Upper lobe of left lung (tissue), 6 donors: ENCODE measurements at regions not wholly inside any gene's neighbourhood (a gene's known extent, or its start where the extent isn't known, plus 50 kb on each side); places are given as distances from the start of the nearest gene placed in this dataset.

Source experiments
- ATAC-seq, 2 donors: fragments of 200-7000 bp; cut with Tn5 transposase; one replicate each; pipeline ENCODE4 v1.9.1; 2022; ENCODE audit warnings: mild to moderate bottlenecking in 2 of 2, moderate library complexity in 2 of 2; ENCODE audit not compliant: low FRiP score in 2 of 2
- DNase-seq, 2 donors: peaks; one replicate each; pipeline ENCODE4 v3.0.0-alpha.2; 2019 to 2020
- H3K27ac ChIP-seq, 4 donors: fragments of 200-600 bp; sonication (generic); one replicate each; pipeline ENCODE4 v1.5.1; 2016 to 2019
- H3K27me3 ChIP-seq, 4 donors: fragments of 200-600 bp; sonication (generic); one replicate each; pipeline ENCODE4 v1.5.1; 2017 to 2019
- H3K36me3 ChIP-seq, 4 donors: fragments of 200-600 bp; sonication (generic); one replicate each; pipeline ENCODE4 v1.5.1; 2016 to 2019
- H3K4me1 ChIP-seq, 4 donors: fragments of 200-600 bp; sonication (generic); one replicate each; pipeline ENCODE4 v1.5.1; 2018 to 2019
- H3K4me3 ChIP-seq, 4 donors: fragments of 200-600 bp; sonication (generic); one replicate each; pipeline ENCODE4 v1.5.1; 2017 to 2019; ENCODE audit warnings: mild to moderate bottlenecking in 2 of 4, moderate library complexity in 1 of 4
- H3K9me3 ChIP-seq, 4 donors: fragments of 200-600 bp; sonication (generic); one replicate each; pipeline ENCODE4 v1.5.1; 2018 to 2019
- CTCF ChIP-seq, 6 experiments: fragments of 450-650 bp in 4 of 6; fragments of 200-600 bp in 2 of 6; sonication (generic) in 2 of 6; IDR thresholded peaks; one replicate each; pipeline ENCODE4 v1.5.1; 2016 to 2019; ENCODE audit warnings: antibody characterized with exemption in 6 of 6
- EP300 ChIP-seq, 4 donors: sonication (generic); formaldehyde crosslinking; IDR thresholded peaks; one replicate each; pipeline ENCODE4 v1.5.1; 2017; ENCODE audit warnings: antibody characterized with exemption in 4 of 4, control low read depth in 2 of 4
- POLR2A ChIP-seq, 4 donors: fragments of 450-650 bp; IDR thresholded peaks; one replicate each; pipeline ENCODE4 v1.5.1; 2016 to 2017; ENCODE audit warnings: antibody characterized with exemption in 4 of 4, mild to moderate bottlenecking in 2 of 4
- POLR2AphosphoS5 ChIP-seq, 2 donors: sonication (generic); formaldehyde crosslinking; IDR thresholded peaks; one replicate each; pipeline ENCODE4 v1.5.1; 2017; ENCODE audit warnings: antibody characterized with exemption in 2 of 2
- WGBS, 2 donors: methylation state at CpG; one replicate each; pipeline ENCODE4 v1.1.5; 2017 to 2018; 5-methylcytosine and 5-hydroxymethylcytosine counted together
- donor health status: DM: no; HTN: no; CAD: no; lungs with moderate emphysema.
- donor health status: DM: no; HTN: yes; CAD: no; lungs with severe emphysema.

GRCh38 chr12:25793196-25793595 is 165.3 kb upstream of the RASSF8 start:
- WGBS, 2 donors, result 87 to 96% methylated on average over 3 of the region's 3 CpGs

GRCh38 chr12:25794571-25794970 is 163.9 kb upstream of the RASSF8 start:
- no peak for TF ChIP-seq POLR2AphosphoS5 (IDR thresholded peaks at IDR 0.05)
- Histone ChIP-seq H3K36me3 (no peaks in the 10 kb centered on the region), H3K4me3 (no peak overlapping the region), H3K4me1 (peaks cover 0 to 2% (median 0%) of the 10 kb centered on the region in 4 donors), H3K9me3 (no peaks in the 10 kb centered on the region), H3K27ac (no peak overlapping the region), H3K27me3 (no peaks in the 10 kb centered on the region)
- DNase-seq, result no peak
- ATAC-seq, result no peak
- WGBS, 2 donors, result 74 to 80% methylated on average over 3 of the region's 3 CpGs

More at GRCh38 chr12:25793196-25793595, 165.3 kb upstream of the RASSF8 start:
- TF ChIP-seq CTCF (IDR thresholded peaks at IDR 0.05) (no peak), EP300 (IDR thresholded peaks at IDR 0.05) (no peak), POLR2A (IDR thresholded peaks at IDR 0.05) (no peak), POLR2AphosphoS5 (IDR thresholded peaks at IDR 0.05) (no peak)
- Histone ChIP-seq H3K4me3 (no peak overlapping the region), H3K9me3 (no peaks in the 10 kb centered on the region), H3K36me3 (no peaks in the 10 kb centered on the region), H3K27ac (no peak overlapping the region), H3K27me3 (no peaks in the 10 kb centered on the region), H3K4me1 (peaks cover 0 to 4% (median 0%) of the 10 kb centered on the region in 4 donors)
- DNase-seq (no peak), ATAC-seq (no peak)

GRCh38 chr12:25796523-25797000 is 161.9 kb upstream of the RASSF8 start:
- H3K27ac ChIP-seq, result no peak overlapping the region
- no peaks in the 10 kb centered on the region for H3K36me3 ChIP-seq
- DNase-seq (no peak), ATAC-seq (no peak)
- H3K9me3 ChIP-seq, result no peaks in the 10 kb centered on the region
- H3K27me3 ChIP-seq, result no peaks in the 10 kb centered on the region
- H3K4me1 ChIP-seq, result no peaks in the 10 kb centered on the region
- TF ChIP-seq POLR2A (IDR thresholded peaks at IDR 0.05), result no peak
- TF ChIP-seq POLR2AphosphoS5 (IDR thresholded peaks at IDR 0.05), result no peak
- TF ChIP-seq EP300 (IDR thresholded peaks at IDR 0.05), result no peak
- no peak for TF ChIP-seq CTCF (IDR thresholded peaks at IDR 0.05)
- H3K4me3 ChIP-seq, result no peak overlapping the region
- 53 to 74% methylated on average over 2 of the region's 2 CpGs for WGBS, 2 donors

- TF ChIP-seq POLR2AphosphoS5 (IDR thresholded peaks at IDR 0.05), result no peak
- no peak for TF ChIP-seq EP300 (IDR thresholded peaks at IDR 0.05)
- no peak for TF ChIP-seq CTCF (IDR thresholded peaks at IDR 0.05)
- no peak for TF ChIP-seq POLR2A (IDR thresholded peaks at IDR 0.05)
These were observed 161.1 kb upstream of the RASSF8 start for GRCh38 chr12:25797386-25797785.

GRCh38 chr12:25797949-25798348 is 160.5 kb upstream of the RASSF8 start:
- Histone ChIP-seq H3K27me3 (no peaks in the 10 kb centered on the region), H3K4me3 (no peak overlapping the region), H3K36me3 (no peaks in the 10 kb centered on the region), H3K27ac (no peak overlapping the region), H3K4me1 (no peaks in the 10 kb centered on the region), H3K9me3 (no peaks in the 10 kb centered on the region)
- no peak for DNase-seq
- TF ChIP-seq EP300 (IDR thresholded peaks at IDR 0.05), result no peak
- no peak for TF ChIP-seq POLR2AphosphoS5 (IDR thresholded peaks at IDR 0.05)
- no peak for ATAC-seq
- WGBS, 2 donors, result 82 to 91% methylated on average over 4 of the region's 4 CpGs

More at GRCh38 chr12:25797386-25797785, 161.1 kb upstream of the RASSF8 start:
- 78 to 79% methylated on average over 2 of the region's 2 CpGs for WGBS, 2 donors
- ATAC-seq (no peak), DNase-seq (no peak)
- H3K4me1 ChIP-seq, result no peaks in the 10 kb centered on the region
- H3K36me3 ChIP-seq, result no peaks in the 10 kb centered on the region
- H3K9me3 ChIP-seq, result no peaks in the 10 kb centered on the region
- no peaks in the 10 kb centered on the region for H3K27me3 ChIP-seq
- H3K4me3 ChIP-seq, result no peak overlapping the region
- H3K27ac ChIP-seq, result no peak overlapping the region

- H3K27ac ChIP-seq, result no peak overlapping the region
- ATAC-seq (no peak), DNase-seq (no peak)
- no peaks in the 10 kb centered on the region for H3K9me3 ChIP-seq
- H3K4me1 ChIP-seq, result no peaks in the 10 kb centered on the region
- H3K27me3 ChIP-seq, result no peaks in the 10 kb centered on the region
- WGBS, 2 donors, result 100% methylated on average over 1 of the region's 1 CpG
- no peak for TF ChIP-seq POLR2A (IDR thresholded peaks at IDR 0.05)
- no peak for TF ChIP-seq POLR2AphosphoS5 (IDR thresholded peaks at IDR 0.05)
- no peak for TF ChIP-seq CTCF (IDR thresholded peaks at IDR 0.05)
- TF ChIP-seq EP300 (IDR thresholded peaks at IDR 0.05), result no peak
- no peaks in the 10 kb centered on the region for H3K36me3 ChIP-seq
- H3K4me3 ChIP-seq, result no peak overlapping the region
These were observed 158.4 kb upstream of the RASSF8 start for GRCh38 chr12:25800101-25800500.
